IMR-90 (cell line): ENCODE measurements at regions not wholly inside any gene's neighbourhood (a gene's known extent, or its start where the extent isn't known, plus 50 kb on each side); places are given as distances from the start of the nearest gene placed in this dataset.

Experiments
- ATAC-seq: fragments of 200-7000 bp; cut with Tn5 transposase; 2 replicates; pipeline ENCODE4 v1.9.1; 2020; ENCODE audit warnings: low read depth, mild to moderate bottlenecking, moderate library complexity
- BruUV-seq: library from RNA; stranded (reverse); fragments of 400-500 nt; replicated peaks from 2 replicates; lab custom pipeline; 2021; lab: Mats Ljungman, UMichigan
- CTCF ChIA-PET: fragments of 300-600 bp; formaldehyde crosslinking; extraction: SDS; loops from one replicate; lab custom pipeline; 2021; ENCODE audit warnings: antibody characterized with exemption; lab: Yijun Ruan, JAX
- POLR2A ChIA-PET: fragments of 300-600 bp; sonication (Branson Sonifier 250); formaldehyde crosslinking; loops from one replicate; lab custom pipeline; 2022; ENCODE audit warnings: antibody characterized with exemption; ENCODE audit not compliant: unreplicated experiment; lab: Charles Lee
- DNase-seq: peaks from one replicate; pipeline ENCODE4 v3.0.0; 2013
- H2AFZ ChIP-seq: replicated peaks from 2 replicates; pipeline ENCODE3; 2013; ENCODE audit warnings: low read length, mild to moderate bottlenecking; ENCODE audit not compliant: poor library complexity
- H2AK5ac ChIP-seq: 2 replicates; pipeline ENCODE4 v1.6.1; 2013; ENCODE audit warnings: low read depth, low read length, inconsistent platforms
- H2AK9ac ChIP-seq: replicated peaks from 2 replicates; pipeline ENCODE3; 2013; ENCODE audit warnings: mild to moderate bottlenecking, low read depth, low read length, moderate library complexity; ENCODE audit not compliant: poor library complexity
- H2BK120ac ChIP-seq: 2 replicates; pipeline ENCODE4 v1.6.1; 2013; ENCODE audit warnings: low read depth, low read length, inconsistent platforms
- H2BK15ac ChIP-seq: 3 replicates; pipeline ENCODE4 v1.6.1; 2013; ENCODE audit warnings: low read depth, low read length, inconsistent platforms
- H2BK20ac ChIP-seq: 2 replicates; pipeline ENCODE4 v1.6.1; 2013; ENCODE audit warnings: low read depth, mild to moderate bottlenecking, inconsistent platforms, low read length, moderate library complexity
- H2BK5ac ChIP-seq: 2 replicates; pipeline ENCODE4 v1.6.1; 2013; ENCODE audit warnings: mild to moderate bottlenecking, low read depth, low read length, inconsistent platforms; ENCODE audit not compliant: poor library complexity, severe bottlenecking
- H3K14ac ChIP-seq: replicated peaks from 2 replicates; pipeline ENCODE4 v1.6.1; 2013; ENCODE audit warnings: low read depth, low read length, inconsistent platforms
- H3K18ac ChIP-seq: 2 replicates; pipeline ENCODE4 v1.6.1; 2013; ENCODE audit warnings: low read depth, low read length, control low read depth
- H3K23ac ChIP-seq: 2 replicates; pipeline ENCODE4 v1.6.1; 2013; ENCODE audit warnings: low read depth, low read length, inconsistent platforms
- H3K27ac ChIP-seq: 2 replicates; pipeline ENCODE4 v1.5.1; 2013; ENCODE audit warnings: mild to moderate bottlenecking, control low read depth, low read length; ENCODE audit not compliant: insufficient read depth
- H3K27me3 ChIP-seq: 2 replicates; pipeline ENCODE4 v1.6.1; 2013; ENCODE audit warnings: low read length; ENCODE audit not compliant: control insufficient read depth, insufficient read depth
- H3K36me3 ChIP-seq: 2 replicates; pipeline ENCODE4 v1.6.1; 2013; ENCODE audit warnings: low read length, mixed read lengths; ENCODE audit not compliant: control insufficient read depth, insufficient read depth
- H3K4ac ChIP-seq: 2 replicates; pipeline ENCODE4 v1.6.1; 2013; ENCODE audit warnings: low read depth, low read length, inconsistent platforms
- H3K4me1 ChIP-seq: 2 replicates; pipeline ENCODE4 v1.6.1; 2013; ENCODE audit warnings: low read length, mixed read lengths; ENCODE audit not compliant: control insufficient read depth, insufficient read depth
- H3K4me2 ChIP-seq: 2 replicates; pipeline ENCODE4 v1.6.1; 2013; ENCODE audit warnings: low read depth, mild to moderate bottlenecking, control low read depth, low read length, moderate library complexity
- H3K4me3 ChIP-seq: 2 replicates; pipeline ENCODE4 v1.5.1; 2013; ENCODE audit warnings: low read depth, mild to moderate bottlenecking, control low read depth, low read length, moderate library complexity; ENCODE audit not compliant: insufficient read depth
- H3K56ac ChIP-seq: 2 replicates; pipeline ENCODE4 v1.6.1; 2013; ENCODE audit warnings: low read length, inconsistent platforms; ENCODE audit not compliant: insufficient read depth; ENCODE audit errors: extremely low read depth
- H3K79me1 ChIP-seq, 2 experiments: 2 replicates each; pipeline ENCODE4 v1.6.1; 2013; ENCODE audit warnings: low read length in 2 of 2, inconsistent platforms in 1 of 2, low read depth in 1 of 2
- H3K9ac ChIP-seq: 2 replicates; pipeline ENCODE4 v1.6.1; 2013; ENCODE audit warnings: low read depth, low read length, control low read depth
- H3K9me1 ChIP-seq: 2 replicates; pipeline ENCODE4 v1.6.1; 2013; ENCODE audit warnings: low read length, inconsistent platforms; ENCODE audit not compliant: insufficient read depth
- H3K9me3 ChIP-seq: 2 replicates; pipeline ENCODE4 v1.6.1; 2013; ENCODE audit warnings: low read length; ENCODE audit not compliant: control insufficient read depth, insufficient read depth
- H4K20me1 ChIP-seq: 2 replicates; pipeline ENCODE4 v1.6.1; 2013; ENCODE audit warnings: low read length, inconsistent platforms; ENCODE audit not compliant: insufficient read depth
- H4K5ac ChIP-seq: 2 replicates; pipeline ENCODE4 v1.6.1; 2013; ENCODE audit warnings: mild to moderate bottlenecking, low read depth, low read length, control low read depth
- H4K8ac ChIP-seq, 2 experiments: 2 replicates each; pipeline ENCODE4 v1.6.1; 2013; ENCODE audit warnings: low read depth in 2 of 2, low read length in 2 of 2, control low read depth in 1 of 2, inconsistent platforms in 1 of 2
- H4K91ac ChIP-seq: 2 replicates; pipeline ENCODE4 v1.6.1; 2013; ENCODE audit warnings: low read depth, low read length, inconsistent platforms; ENCODE audit not compliant: insufficient read depth
- BHLHE40 ChIP-seq: fragments of 150-350 bp; IDR thresholded peaks from 2 replicates; pipeline ENCODE4 v1.6.1; 2016; ENCODE audit warnings: mild to moderate bottlenecking, low read depth, low read length
- CEBPB ChIP-seq: IDR thresholded peaks from 2 replicates; pipeline ENCODE4 v1.6.1; 2012; ENCODE audit warnings: low read depth, low read length, improper control_type of control experiment
- CHD1 ChIP-seq: IDR thresholded peaks from 2 replicates; pipeline ENCODE4 v1.6.1; 2012; ENCODE audit warnings: low read depth, low read length, improper control_type of control experiment
- CTCF ChIP-seq: conservative IDR thresholded peaks from 2 replicates; pipeline ENCODE4 v1.5.1; 2012; ENCODE audit warnings: mild to moderate bottlenecking, low read depth, low read length, improper control_type of control experiment
- ELK1 ChIP-seq: fragments of 150-350 bp; IDR thresholded peaks from 2 replicates; pipeline ENCODE4 v1.6.1; 2016; ENCODE audit warnings: low read depth, mild to moderate bottlenecking, low read length, moderate library complexity, borderline replicate concordance
- MAFK ChIP-seq: IDR thresholded peaks from 2 replicates; pipeline ENCODE4 v1.6.1; 2012; ENCODE audit warnings: low read depth, low read length, improper control_type of control experiment
- MAZ ChIP-seq: IDR thresholded peaks from 2 replicates; pipeline ENCODE4 v1.6.1; 2012; ENCODE audit warnings: low read depth, mild to moderate bottlenecking, low read length, improper control_type of control experiment, moderate library complexity, borderline replicate concordance
- MXI1 ChIP-seq: IDR thresholded peaks from 2 replicates; pipeline ENCODE4 v1.6.1; 2012; ENCODE audit warnings: low read depth, mild to moderate bottlenecking, low read length, moderate library complexity, borderline replicate concordance
- RAD21 ChIP-seq: IDR thresholded peaks from 2 replicates; pipeline ENCODE4 v1.6.1; 2012; ENCODE audit warnings: low read length, improper control_type of control experiment
- RFX5 ChIP-seq: IDR thresholded peaks from 2 replicates; pipeline ENCODE4 v1.8.0; 2012; ENCODE audit warnings: low read depth, mild to moderate bottlenecking, low read length, moderate library complexity
- SMC3 ChIP-seq: fragments of 150-350 bp; IDR thresholded peaks from 2 replicates; pipeline ENCODE4 v1.6.1; 2016; ENCODE audit warnings: low read depth, mild to moderate bottlenecking, antibody characterized with exemption, low read length, moderate library complexity
- USF2 ChIP-seq: fragments of 150-350 bp; IDR thresholded peaks from 2 replicates; pipeline ENCODE4 v1.6.1; 2017; ENCODE audit warnings: mild to moderate bottlenecking, antibody characterized with exemption, low read length, low read depth
- WGBS, 2 experiments: methylation state at CpG; one replicate each; pipeline versions ENCODE4 v1.1.5 to v1.1.7; 2013; ENCODE audit warnings: missing lambda C conversion rate in 2 of 2; ENCODE audit not compliant: insufficient read length in 1 of 2; ENCODE audit errors: extremely low coverage in 2 of 2; 5-methylcytosine and 5-hydroxymethylcytosine counted together
- dilution Hi-C: fragments of 300-500 bp; cut with HindIII; formaldehyde crosslinking; loops from one replicate; pipeline ENCODE4 v1.14.3; 2018; ENCODE audit warnings: low sequenced_read_pairs; ENCODE audit not compliant: unreplicated experiment
- in situ Hi-C: fragments of 300-500 bp; cut with MboI; formaldehyde crosslinking; loops from 3 replicates; pipeline ENCODE4 v1.14.3; 2019; ENCODE audit warnings: low sequenced_read_pairs, inconsistent platforms, mixed read lengths
- intact Hi-C: fragments of 100-400 bp; cut with micrococcal nuclease; formaldehyde crosslinking; loops from 2 replicates; pipeline ENCODE4 v1.10.0; 2022

GRCh38 chr12:111102102-111102739, 181.8 kb upstream of the MYL2 start:
- Histone ChIP-seq H2AFZ (no peak overlapping the region), H3K27ac (no peak overlapping the region), H2AK5ac (no peak overlapping the region), H2BK20ac (no peak overlapping the region), H3K9me1 (no peaks in the 10 kb centered on the region), H4K20me1 (no peaks in the 10 kb centered on the region), H2BK120ac (no peak overlapping the region), H3K4me2 (no peak overlapping the region), H3K4me1 (no peaks in the 10 kb centered on the region), H3K4me3 (no peak overlapping the region), H3K23ac (no peak overlapping the region), H3K9ac (no peak overlapping the region), H3K27me3 (no peaks in the 10 kb centered on the region; the same call in 1 of the 2 replicates), H4K91ac (no peak overlapping the region), H2AK9ac (no peak overlapping the region), H3K79me1 (no peaks in the 10 kb centered on the region), H4K8ac (no peak overlapping the region), H3K4ac (no peak overlapping the region), H2BK5ac (no peak overlapping the region), H3K9me3 (no peaks in the 10 kb centered on the region), H4K5ac (no peak overlapping the region), H3K18ac (no peak overlapping the region), H2BK15ac (no peak overlapping the region), H3K14ac (no peak overlapping the region), H3K36me3 (no peaks in the 10 kb centered on the region), H3K56ac (no peak overlapping the region)
- intact Hi-C loops (no loop called here), dilution Hi-C loops (no loop called here), in situ Hi-C loops (no loop called here)
- ChIA-PET POLR2A (no interaction called here), CTCF (no interaction called here)
- no TSS peak for BruUV-seq
- no peak for ATAC-seq
- WGBS, 2 experiments: 40% methylated on average over 1 of the region's 14 CpGs; no CpG with 5 or more reads in 1 of the 2 experiments
- no peak for DNase-seq
- TF ChIP-seq RFX5 (no peak), USF2 (no peak), SMC3 (no peak), CTCF (no peak), MAZ (no peak), CEBPB (no peak), MAFK (no peak), MXI1 (no peak), ELK1 (no peak), RAD21 (no peak), BHLHE40 (no peak), CHD1 (no peak)
